GM18519 (cell line): ENCODE measurements at regions not wholly inside any gene's neighbourhood (a gene's known extent, or its start where the extent isn't known, plus 50 kb on each side); places are given as distances from the start of the nearest gene placed in this dataset.

Experiments used
- ATAC-seq: cut with Tn5 transposase; IDR thresholded peaks from one replicate; pipeline ENCODE4 v1.9.1; 2021; ENCODE audit warnings: mild to moderate bottlenecking, moderate library complexity; ENCODE audit not compliant: unreplicated experiment, low FRiP score

DNA sequence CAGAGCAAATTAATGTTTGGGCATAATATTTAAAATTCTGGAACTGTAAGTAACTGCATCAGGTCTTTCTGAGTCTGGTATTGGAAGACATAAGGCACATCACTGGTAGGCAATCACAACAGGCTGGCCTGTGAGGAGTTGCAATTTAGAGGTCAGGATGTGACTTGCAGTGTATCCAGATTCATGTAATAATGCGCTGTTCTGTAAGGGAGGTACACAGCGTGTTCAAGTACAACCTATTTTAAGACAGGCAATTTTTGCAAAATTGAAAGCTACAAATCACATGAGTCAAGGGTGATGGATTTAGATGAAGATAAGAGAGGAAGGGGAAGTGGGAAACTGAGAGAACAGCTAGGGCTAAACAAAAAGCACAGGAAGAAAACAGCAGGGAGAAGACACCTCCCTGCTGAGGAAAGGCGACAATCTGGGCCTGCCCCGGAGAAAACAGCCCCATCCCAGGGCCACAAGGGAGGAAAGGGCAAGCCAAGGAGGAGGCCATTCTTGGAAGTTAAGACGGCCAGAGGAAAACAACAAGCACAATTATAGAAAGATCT is 138.1 kb downstream of the LACC1 start:
- ATAC-seq: no peak

DNA sequence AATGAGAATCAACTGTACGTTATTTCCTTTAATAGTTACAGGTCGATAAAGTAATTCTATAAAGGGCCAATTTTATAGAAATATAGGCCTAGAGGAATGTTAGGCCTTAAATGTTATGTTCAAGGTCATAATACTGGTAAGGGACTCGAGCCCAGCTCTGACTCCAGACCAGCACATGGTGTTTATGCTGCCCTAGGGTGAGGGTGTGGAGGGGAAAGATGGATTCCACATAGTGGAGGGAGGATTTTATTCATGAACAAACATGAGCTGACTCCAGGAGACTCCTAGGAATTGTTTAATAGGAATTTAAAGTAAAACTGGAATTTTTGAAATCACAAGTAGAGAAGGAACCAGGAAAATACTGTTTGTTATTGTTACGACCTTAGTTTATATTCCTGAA is 139.9 kb downstream of the LACC1 start:
- ATAC-seq: no peak

DNA sequence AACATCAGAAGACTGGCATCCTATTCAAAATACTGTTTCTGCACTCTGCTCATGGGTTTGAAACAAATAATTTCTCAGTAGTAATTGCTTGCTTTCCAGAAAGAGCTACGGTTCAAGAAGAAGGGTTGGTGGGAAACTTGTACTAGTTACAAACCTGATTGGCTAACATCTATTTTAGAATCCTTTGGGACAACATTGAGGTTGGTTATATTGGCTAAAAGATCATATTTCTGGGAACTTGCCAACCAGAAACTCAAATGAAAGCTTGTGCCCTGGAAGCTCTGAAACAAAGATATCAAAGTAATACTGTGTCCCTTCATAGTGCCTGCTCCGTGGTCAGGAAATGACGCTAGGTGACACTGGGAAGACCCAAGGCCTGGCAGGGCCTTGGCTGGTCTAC is 141.7 kb downstream of the LACC1 start:
- ATAC-seq: no peak

DNA sequence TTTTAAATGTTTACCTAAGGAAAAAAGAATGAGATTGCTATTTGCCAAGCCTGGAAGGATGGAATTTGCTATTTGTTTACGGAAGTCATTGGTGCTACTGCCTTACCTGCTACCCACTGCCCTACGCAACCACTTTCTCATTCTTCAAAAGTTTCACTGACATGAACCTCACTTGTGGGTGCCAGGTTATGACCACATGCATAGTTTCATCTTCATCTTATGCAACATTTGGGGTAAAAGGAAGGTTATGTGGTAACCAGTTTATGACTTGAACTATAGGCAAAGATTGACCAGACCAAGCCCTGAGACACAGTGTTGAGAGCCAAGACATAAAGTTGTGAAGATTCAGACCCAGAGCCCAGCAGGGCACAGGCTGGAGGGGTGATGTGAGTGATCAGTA is 142.5 kb downstream of the LACC1 start:
- ATAC-seq: no peak

DNA sequence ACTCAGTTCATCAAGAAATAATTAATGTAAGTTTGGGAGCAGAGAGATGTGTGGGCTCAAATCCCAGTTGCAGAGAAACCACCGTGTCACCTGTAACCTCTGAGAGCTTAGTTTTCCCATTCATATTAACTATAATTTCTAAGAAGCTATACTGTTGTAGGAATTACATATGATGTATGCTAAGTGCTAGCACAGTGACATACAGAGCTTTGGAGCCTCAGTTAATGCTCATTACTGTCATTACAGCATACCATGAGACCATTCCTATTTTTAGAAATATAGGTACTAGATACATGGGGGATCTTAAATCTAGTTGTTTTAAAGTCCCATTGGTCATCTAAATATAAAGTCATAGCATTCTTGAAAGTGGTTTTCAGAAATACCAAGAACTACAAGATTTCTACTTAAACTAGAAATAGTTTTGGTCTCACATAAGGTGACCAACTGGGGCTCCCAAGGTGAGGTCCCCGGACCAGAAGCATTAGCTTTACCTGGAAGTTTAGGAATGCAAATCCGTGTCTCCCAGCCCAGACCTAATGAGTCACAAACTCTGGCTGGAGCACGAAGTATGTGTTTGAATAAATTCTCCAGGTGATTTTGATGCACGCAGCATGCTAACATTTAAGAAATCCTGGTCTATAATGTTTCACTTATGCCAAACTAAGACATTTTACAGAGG is 144.6 kb downstream of the LACC1 start:
- no peak for ATAC-seq

DNA sequence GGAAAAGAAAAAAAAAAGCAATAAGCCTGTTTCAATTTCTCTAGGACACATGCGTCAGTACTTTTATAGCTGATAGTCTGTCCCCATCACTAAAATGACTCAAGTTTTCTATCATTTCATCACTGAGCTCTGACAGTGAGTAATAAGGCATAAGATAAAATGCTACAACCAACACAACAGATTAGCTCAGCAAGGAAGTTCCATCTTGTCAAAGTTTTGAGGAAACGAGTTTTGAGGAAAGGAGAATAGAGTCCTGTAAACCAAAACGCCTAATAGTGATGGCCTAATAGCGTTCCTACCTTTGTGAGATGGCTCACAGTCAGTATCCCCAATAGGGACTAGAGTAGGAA is 145.1 kb downstream of the LACC1 start:
- no peak for ATAC-seq

DNA sequence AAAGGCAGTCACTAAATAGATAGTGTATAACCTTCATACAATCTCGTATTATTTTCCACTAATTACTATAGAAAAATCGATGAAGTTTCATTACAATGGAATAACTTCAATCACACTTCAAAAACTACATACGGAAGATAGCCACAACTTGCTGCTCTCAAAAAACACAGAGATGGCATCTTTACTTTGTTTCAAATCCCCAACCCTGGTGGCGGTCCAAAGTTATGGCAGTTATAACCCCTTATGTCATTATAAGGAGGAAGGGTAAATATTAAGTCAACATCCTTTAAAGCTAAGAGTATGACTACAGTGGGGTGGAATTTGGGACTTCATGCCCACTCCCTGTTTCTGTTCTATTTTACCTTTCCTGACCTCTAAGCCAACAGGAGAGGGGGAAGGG is 146.5 kb downstream of the LACC1 start:
- no peak for ATAC-seq

DNA sequence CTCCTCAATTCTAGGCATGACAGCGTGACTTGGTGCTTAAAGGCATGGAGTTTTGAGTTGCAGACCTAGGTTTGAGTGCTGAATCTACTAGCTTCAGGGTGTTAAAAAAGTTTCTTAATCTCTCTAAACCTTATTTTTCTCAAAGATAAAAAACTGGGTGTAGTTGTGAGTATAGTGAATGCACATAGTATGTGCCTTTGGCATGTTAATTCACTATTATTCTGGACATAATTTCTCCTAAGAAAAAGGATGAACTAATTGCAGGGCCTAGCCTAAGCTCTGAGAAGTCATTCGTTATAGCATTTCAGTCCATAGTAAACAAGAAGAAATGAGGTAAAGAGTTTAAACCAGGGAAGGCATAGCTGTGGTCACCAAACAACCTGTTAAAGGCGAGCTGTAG is 149.0 kb downstream of the LACC1 start:
- no peak for ATAC-seq

DNA sequence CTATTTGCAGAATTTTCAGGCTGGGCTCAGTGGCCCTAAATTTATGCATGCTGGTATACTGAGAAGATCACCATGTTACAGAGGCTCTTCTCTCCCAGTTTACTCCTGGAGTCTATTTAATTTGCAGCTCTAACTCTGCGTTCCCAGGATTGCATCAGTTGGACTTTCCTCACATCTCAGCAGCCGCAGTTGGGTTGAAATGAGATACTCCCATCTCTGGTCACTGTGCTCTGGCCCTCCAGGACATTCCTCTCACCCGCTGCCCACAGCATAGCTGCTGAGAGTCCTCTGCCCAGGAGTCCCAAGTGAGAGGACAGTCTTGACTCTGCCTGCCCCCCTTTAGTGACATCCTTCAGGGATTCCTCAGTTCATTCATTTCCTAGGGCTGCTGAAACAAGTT is 150.9 kb downstream of the LACC1 start:
- no peak for ATAC-seq

DNA sequence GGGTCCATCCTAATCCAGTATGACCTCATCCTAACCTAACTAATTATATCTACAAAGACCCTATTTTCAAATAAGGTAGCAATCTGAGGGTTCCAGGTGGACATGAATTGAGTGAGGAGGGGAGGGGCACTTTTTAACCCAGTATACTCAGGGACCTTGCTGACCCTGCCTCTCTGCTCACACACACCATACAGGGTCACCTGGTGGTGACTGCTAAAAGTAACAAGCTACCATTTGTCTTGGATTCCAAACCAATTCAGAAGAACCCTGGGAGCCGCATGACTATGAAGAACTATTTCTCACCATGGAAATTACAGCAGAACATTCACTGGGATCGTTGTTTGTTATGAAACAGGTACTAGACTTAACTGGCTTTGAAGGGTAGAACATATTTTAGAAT is 151.9 kb downstream of the LACC1 start:
- ATAC-seq: no peak

DNA sequence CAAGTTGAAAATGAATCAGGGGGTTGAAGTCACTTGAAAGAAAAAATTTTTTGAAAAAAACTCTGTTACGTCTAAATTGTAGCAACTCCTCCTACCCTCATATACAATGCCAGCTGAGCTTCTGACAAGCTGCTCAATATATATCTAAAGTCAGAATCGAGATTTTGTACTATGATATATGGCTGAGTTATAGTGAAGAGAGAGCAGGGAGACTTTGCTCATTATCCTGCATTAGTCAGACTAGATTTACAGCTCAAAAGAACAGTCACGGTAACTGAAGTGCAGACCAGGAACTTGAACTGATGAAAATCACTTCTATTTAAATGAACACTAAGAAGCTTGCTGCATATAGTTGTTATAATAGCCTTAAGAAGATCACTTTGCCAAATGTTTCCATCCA is 153.1 kb downstream of the LACC1 start:
- no peak for ATAC-seq

DNA sequence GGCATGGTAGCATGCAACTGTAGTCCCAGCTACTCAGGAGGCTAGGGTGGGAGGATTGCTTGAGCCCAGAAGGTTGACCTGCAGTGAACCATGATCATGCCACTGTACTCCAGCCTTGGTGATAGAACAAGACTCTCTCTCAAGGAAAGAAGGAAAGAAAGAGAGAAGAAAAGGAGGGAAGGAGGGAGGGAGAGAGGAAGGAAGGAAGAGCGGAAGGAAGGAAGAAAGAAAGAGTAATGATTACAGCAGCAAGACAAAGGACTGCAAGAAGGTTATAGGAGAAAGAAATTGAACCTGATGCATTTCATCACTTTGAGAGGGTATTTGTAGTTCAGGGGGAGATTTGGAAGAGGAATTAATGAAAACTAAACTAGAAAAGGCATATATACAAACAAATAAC is 155.7 kb downstream of the LACC1 start:
- no peak for ATAC-seq

DNA sequence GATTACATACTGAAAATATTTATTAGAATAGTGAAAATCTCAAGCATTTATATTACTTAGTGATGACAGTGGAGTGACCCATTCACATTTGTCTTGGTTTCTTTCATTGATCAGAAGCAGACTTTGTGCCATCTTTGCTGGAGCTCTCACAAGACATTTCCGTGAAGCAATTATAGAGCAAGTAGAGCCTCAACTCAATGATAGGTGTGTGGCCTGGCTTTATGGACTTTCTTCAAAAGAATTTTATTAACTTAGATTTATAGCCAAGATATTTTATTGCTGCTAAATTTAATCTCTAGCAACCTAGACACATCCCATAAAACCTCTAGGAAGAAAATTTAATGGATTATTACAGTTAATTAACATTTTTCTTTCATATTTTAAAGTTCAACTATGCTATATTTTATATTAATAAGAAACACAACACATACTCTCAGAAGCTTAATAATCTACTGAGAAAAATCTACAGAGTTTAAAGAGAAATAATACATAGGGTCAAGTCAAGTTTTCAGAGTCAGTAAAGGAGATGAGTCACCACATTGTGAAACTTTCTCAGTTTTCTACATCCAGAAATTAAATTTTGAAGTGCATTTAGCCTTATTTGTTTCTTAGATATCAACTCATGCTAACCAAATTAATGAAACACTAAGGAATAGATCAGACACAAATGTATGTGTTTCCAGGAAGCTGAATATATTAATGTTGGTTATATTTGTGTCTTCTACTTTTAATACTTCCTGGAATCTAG is 160.5 kb downstream of the LACC1 start:
- no peak for ATAC-seq

DNA sequence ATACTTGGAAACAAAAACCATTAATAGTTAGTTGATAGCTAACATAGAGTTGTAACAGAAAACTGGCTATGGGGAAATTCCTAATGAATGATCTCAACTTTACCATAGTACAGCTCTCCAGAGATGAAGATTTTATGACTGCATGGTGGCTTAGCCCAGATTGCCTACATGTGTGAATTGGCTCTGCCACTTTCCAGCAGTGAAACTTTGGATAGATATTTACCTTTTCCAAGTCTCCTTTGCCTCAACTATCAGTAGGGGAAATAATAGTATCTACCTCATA is 161.1 kb downstream of the LACC1 start:
- no peak for ATAC-seq

DNA sequence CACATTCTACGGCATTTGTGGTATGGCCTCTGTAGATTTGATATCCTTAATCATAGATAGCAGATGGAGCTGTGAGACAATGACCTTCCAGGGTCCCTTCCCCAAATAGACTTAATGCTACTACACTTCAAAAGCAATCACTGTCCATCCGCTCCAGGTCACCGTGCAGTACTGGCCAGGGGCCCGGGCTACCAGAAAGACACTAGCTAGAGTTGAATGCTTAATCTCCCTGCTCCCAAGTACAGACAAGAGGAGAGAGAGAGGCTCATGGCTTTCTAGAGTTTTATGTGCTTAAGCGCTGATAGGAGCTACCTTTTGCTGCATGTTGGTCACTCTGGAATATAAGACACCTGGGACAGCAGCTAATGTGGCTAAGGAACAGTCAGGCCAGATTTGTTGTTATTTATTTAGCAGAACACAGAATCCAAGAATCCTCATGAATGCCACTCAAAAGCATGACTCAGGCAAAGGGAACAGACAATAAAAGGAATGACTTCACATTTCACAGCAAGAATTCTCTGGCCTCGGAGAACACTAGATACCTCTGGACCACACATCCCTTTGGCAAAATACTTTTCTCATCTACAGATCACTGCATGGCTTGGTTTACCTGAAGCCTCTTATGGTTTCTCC is 165.0 kb downstream of the LACC1 start:
- ATAC-seq: no peak

DNA sequence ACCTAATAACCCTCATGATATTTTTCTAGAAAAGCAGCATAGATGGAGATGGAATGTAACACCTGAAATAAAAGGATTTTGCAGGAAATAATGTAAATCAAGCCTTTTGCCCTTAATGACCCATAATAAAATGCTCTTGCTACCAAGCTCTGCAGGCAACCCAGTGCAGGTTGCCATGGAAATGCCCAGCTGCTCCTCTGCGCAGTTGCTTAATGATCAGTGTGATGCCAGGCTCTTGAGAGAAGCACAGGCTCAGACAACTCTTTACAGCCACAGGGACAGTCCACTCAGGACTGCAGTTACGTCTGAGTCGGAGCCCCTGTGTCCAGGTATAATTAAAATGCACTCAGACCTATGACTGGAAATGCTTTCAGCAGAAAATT is 165.5 kb downstream of the LACC1 start:
- ATAC-seq: no peak

DNA sequence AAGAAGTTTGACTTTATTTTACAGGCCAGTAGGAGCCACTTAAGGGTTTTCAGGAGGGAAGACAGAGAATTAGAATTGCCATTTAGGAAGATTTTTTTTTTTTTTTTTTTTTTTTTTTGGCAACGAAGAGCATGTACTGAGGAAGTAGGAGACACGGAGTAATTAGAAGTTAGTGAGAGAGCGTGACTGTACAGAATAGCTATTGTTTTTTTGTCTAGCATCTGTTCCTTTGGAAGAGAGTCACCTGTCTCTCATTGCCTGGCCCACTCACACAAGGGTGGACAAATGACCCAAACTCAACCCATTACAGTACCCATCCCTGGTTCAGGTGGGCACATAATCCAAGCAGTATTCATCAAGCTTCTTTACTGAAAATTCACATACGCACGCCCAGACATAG is 166.7 kb downstream of the LACC1 start:
- no peak for ATAC-seq

DNA sequence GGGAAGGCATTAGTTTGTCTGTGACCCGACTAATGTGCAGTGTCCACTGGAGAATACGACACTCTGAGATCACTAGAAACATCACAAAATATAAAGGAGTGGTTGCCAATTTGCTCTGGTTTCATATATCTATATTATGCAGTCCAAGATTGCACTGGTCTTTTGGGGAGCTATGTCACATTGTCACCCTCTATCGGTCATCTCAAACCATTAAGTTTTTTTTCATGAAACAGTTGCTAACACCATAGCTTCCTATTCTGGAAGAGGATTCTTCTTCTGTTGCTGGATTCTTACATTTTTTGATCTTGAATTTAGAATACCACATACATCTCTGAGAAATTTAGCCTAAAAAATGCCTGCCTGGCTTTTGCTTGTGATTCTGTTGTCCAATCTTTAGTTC is 168.6 kb downstream of the LACC1 start:
- ATAC-seq: no peak

DNA sequence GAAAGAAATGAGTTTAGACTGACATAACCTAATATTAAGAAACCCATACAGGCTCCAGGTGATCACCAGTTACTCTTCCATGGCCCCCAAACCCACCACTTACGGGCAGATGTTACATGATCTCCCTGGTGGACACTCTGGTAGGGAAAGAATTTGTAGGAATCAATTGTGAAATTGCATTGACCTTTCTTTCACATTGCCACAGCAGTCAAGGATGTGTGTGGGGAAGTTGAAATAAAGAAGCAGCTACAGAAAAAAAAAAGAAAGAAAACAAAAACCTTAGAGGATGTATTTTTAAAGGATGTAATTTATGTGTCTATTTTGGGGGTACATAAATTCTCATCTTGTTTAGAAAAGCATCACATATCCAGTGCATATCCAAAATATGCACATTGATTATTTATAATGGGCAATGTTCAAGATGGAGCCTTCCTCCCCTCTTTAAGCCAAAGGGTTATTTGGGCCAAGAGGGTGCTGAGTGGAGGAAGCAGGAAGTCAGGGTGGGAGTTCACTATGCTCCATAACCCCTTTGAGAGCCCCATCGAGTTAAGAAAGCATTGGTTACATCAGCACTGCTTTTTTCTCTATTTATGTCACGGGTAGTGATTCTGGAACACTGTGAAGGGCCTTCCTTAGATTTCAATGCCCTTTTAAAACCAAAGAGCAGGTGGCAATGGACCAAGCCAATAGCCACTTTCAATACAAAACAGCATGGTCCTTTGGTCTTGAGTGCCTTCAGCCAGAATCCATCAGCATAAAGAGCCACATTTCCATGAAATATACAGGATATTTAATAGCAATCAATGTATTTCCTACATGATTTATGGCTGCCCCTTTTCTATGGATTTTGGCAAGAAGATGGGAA is 169.6 kb downstream of the LACC1 start:
- no peak for ATAC-seq

DNA sequence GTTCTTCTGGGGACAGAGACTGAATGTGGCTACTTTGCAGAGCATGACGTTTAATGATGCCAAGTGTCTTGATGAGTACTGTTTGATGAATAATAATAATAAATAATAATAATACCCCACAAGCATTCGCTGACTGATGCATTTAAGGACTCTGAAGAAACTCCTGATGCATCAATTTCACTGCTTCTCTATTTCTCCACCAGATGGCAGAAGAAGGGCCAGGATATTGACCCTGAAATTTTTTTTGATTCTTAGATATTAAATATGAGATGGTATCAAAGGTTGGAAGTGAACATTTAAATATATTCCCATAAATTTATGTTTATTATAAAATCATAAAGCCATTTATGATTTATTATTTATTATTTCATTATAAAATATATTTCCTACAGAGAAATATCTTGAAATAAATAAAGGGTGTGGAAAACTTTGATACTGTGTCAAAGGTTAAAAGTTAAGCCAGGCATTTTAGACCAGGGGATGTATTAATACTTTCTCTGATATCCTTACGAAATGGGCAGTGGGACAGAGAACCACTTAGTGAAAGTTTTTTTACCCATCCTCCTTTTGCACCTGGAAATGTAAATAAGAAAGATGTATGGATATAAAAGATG is 170.9 kb downstream of the LACC1 start:
- no peak for ATAC-seq

DNA sequence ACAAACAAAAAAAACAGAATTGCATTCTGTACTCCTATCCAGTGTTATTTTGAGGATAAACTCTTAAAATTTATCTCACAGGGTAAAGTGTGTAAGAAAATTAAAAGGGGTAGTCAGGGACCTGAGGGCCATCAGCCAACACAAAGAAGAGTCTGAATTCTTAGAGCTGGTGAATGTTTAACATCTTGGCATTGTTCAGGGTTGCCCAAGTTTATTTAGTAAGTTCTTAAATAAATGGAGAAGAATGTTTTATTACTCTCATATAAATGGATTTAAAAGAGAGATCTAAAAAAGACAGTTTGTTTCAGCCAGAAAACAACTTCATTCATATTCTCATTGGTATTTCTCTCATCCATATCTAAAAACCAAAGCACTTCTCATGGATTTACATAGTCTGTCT is 171.7 kb downstream of the LACC1 start:
- ATAC-seq: no peak
